Neural progenitor cell (in vitro differentiated cells): ENCODE measurements at regions not wholly inside any gene's neighbourhood (a gene's known extent, or its start where the extent isn't known, plus 50 kb on each side); places are given as distances from the start of the nearest gene placed in this dataset.

Experiments used
- DNase-seq: peaks from one replicate; pipeline ENCODE4 v3.0.0-alpha.2; 2016; ENCODE audit warnings: low spot score
- H2AFZ ChIP-seq: fragments of 200-600 bp; sonication (generic); replicated peaks from 2 replicates; pipeline ENCODE4 v1.6.1; 2016; ENCODE audit warnings: antibody characterized with exemption
- H3F3A ChIP-seq: fragments of 200-600 bp; sonication (generic); 2 replicates; pipeline ENCODE4 v1.6.1; 2016; ENCODE audit warnings: antibody characterized with exemption, low read depth
- H3K27ac ChIP-seq: fragments of 200-600 bp; sonication (generic); 2 replicates; pipeline ENCODE4 v1.5.1; 2016; ENCODE audit warnings: mild to moderate bottlenecking
- H3K27me3 ChIP-seq: fragments of 200-600 bp; sonication (generic); 2 replicates; pipeline ENCODE4 v1.6.1; 2016; ENCODE audit warnings: mild to moderate bottlenecking, moderate library complexity
- H3K36me3 ChIP-seq: fragments of 200-600 bp; sonication (generic); 2 replicates; pipeline ENCODE4 v1.5.1; 2016
- H3K4me1 ChIP-seq: fragments of 200-600 bp; sonication (generic); 2 replicates; pipeline ENCODE4 v1.6.1; 2016; ENCODE audit warnings: mixed run types
- H3K4me2 ChIP-seq: fragments of 200-600 bp; sonication (generic); 2 replicates; pipeline ENCODE4 v1.6.1; 2016
- H3K4me3 ChIP-seq: fragments of 200-600 bp; sonication (generic); 2 replicates; pipeline ENCODE4 v1.5.1; 2016
- H3K79me2 ChIP-seq: fragments of 200-600 bp; sonication (generic); 2 replicates; pipeline ENCODE4 v1.6.1; 2016; ENCODE audit warnings: low read depth
- H3K9ac ChIP-seq: fragments of 200-600 bp; sonication (generic); 2 replicates; pipeline ENCODE4 v1.6.1; 2016
- H3K9me3 ChIP-seq: fragments of 200-600 bp; sonication (generic); 2 replicates; pipeline ENCODE4 v1.5.1; 2016; ENCODE audit warnings: low read depth
- H4K20me1 ChIP-seq: fragments of 200-600 bp; sonication (generic); 2 replicates; pipeline ENCODE4 v1.6.1; 2016; ENCODE audit warnings: low read depth
- H3K27ac Mint-ChIP-seq: 3 replicates; pipeline ENCODE4 v1.8.0; 2021; ENCODE audit warnings: mixed read lengths
- H3K27me3 Mint-ChIP-seq: 2 replicates; pipeline ENCODE4 v1.8.0; 2022; ENCODE audit warnings: low read depth, mild to moderate bottlenecking, inconsistent platforms, moderate library complexity, mixed read lengths; ENCODE audit not compliant: insufficient read depth
- H3K36me3 Mint-ChIP-seq: 3 replicates; pipeline ENCODE4 v1.8.0; 2021; ENCODE audit warnings: mixed read lengths
- H3K4me1 Mint-ChIP-seq: 3 replicates; pipeline ENCODE4 v1.8.0; 2021; ENCODE audit warnings: mixed read lengths
- H3K4me3 Mint-ChIP-seq: 3 replicates; pipeline ENCODE4 v1.8.0; 2021; ENCODE audit warnings: mild to moderate bottlenecking, moderate library complexity, mixed read lengths
- H3K9me3 Mint-ChIP-seq: 3 replicates; pipeline ENCODE4 v1.8.0; 2020; ENCODE audit warnings: mixed read lengths
- CTCF ChIP-seq: fragments of 200-600 bp; sonication (generic); IDR thresholded peaks from 2 replicates; pipeline ENCODE4 v1.5.1; 2017; ENCODE audit warnings: antibody characterized with exemption, mild to moderate bottlenecking
- EZH2 ChIP-seq: fragments of 200-600 bp; sonication (generic); IDR thresholded peaks from 2 replicates; pipeline ENCODE4 v1.6.1; 2017; ENCODE audit warnings: antibody characterized with exemption, mild to moderate bottlenecking, moderate library complexity
- EZH2phosphoT487 ChIP-seq: fragments of 200-600 bp; sonication (generic); IDR thresholded peaks from 2 replicates; pipeline ENCODE4 v1.6.1; 2017; ENCODE audit warnings: antibody characterized with exemption

- no peak for DNase-seq
- Histone ChIP-seq H3K4me2 (no peak overlapping the region), H3K9ac (no peak overlapping the region), H3K9me3 (no peaks in the 10 kb centered on the region), H3F3A (no peaks in the 10 kb centered on the region), H2AFZ (no peak overlapping the region), H3K27me3 (no peaks in the 10 kb centered on the region), H3K36me3 (no peaks in the 10 kb centered on the region), H3K4me3 (no peak overlapping the region), H4K20me1 (no peaks in the 10 kb centered on the region), H3K4me1 (peaks cover 4% of the 10 kb centered on the region), H3K79me2 (no peaks in the 10 kb centered on the region), H3K27ac (no peak overlapping the region)
- H3K36me3 Mint-ChIP-seq = no peaks in the 10 kb centered on the region
- no peak overlapping the region for H3K4me3 Mint-ChIP-seq
- peaks cover 2% of the 10 kb centered on the region for H3K4me1 Mint-ChIP-seq
- TF ChIP-seq EZH2phosphoT487 (no peak), CTCF (no peak), EZH2 (no peak)
- no peak overlapping the region for H3K27ac Mint-ChIP-seq
- no peaks in the 10 kb centered on the region for H3K27me3 Mint-ChIP-seq
- H3K9me3 Mint-ChIP-seq = no peaks in the 10 kb centered on the region
These were observed 406.2 kb downstream of the LIG4 start for GRCh38 chr13:107809125-107809524.

GRCh38 chr13:107808389-107808788 is 406.9 kb downstream of the LIG4 start:
- no peaks in the 10 kb centered on the region for H3K9me3 ChIP-seq
- H3K4me1 Mint-ChIP-seq = peaks cover 4% of the 10 kb centered on the region

GRCh38 chr13:107807306-107808073 is 407.8 kb downstream of the LIG4 start:
- no peaks in the 10 kb centered on the region for H3K27me3 ChIP-seq
- H3K4me1 Mint-ChIP-seq = peaks cover 4% of the 10 kb centered on the region
- no peak overlapping the region for H3K9ac ChIP-seq
- H3K4me2 ChIP-seq = no peak overlapping the region
- no peak overlapping the region for H3K27ac ChIP-seq
- H3K27me3 Mint-ChIP-seq = no peaks in the 10 kb centered on the region
- H3K9me3 ChIP-seq = no peaks in the 10 kb centered on the region
- H3K4me3 ChIP-seq = no peak overlapping the region
- H2AFZ ChIP-seq = no peak overlapping the region
- peaks cover 4% of the 10 kb centered on the region for H3K4me1 ChIP-seq
- no peaks in the 10 kb centered on the region for H3K36me3 ChIP-seq
- H3K27ac Mint-ChIP-seq = no peak overlapping the region
- DNase-seq = no peak
- H3F3A ChIP-seq = no peaks in the 10 kb centered on the region
- no peak overlapping the region for H3K4me3 Mint-ChIP-seq
- TF ChIP-seq CTCF (no peak), EZH2phosphoT487 (no peak), EZH2 (no peak)
- H3K36me3 Mint-ChIP-seq = no peaks in the 10 kb centered on the region
- no peaks in the 10 kb centered on the region for H3K79me2 ChIP-seq
- H4K20me1 ChIP-seq = no peaks in the 10 kb centered on the region
- no peaks in the 10 kb centered on the region for H3K9me3 Mint-ChIP-seq

More at GRCh38 chr13:107808389-107808788, 406.9 kb downstream of the LIG4 start:
- Histone ChIP-seq H3K4me1 (peaks cover 4% of the 10 kb centered on the region), H3K36me3 (no peaks in the 10 kb centered on the region), H3K9ac (no peak overlapping the region), H3K27ac (no peak overlapping the region), H3F3A (no peaks in the 10 kb centered on the region), H3K4me2 (no peak overlapping the region), H2AFZ (no peak overlapping the region), H3K79me2 (no peaks in the 10 kb centered on the region), H3K27me3 (no peaks in the 10 kb centered on the region), H3K4me3 (no peak overlapping the region), H4K20me1 (no peaks in the 10 kb centered on the region)
- Mint-ChIP-seq H3K4me3 (no peak overlapping the region), H3K27ac (no peak overlapping the region), H3K36me3 (no peaks in the 10 kb centered on the region), H3K9me3 (no peaks in the 10 kb centered on the region), H3K27me3 (no peaks in the 10 kb centered on the region)
- DNase-seq = no peak
- TF ChIP-seq CTCF (no peak), EZH2phosphoT487 (no peak), EZH2 (no peak)
